Fibroblast of the aortic adventitia (primary cell): ENCODE measurements at regions not wholly inside any gene's neighbourhood (a gene's known extent, or its start where the extent isn't known, plus 50 kb on each side); places are given as distances from the start of the nearest gene placed in this dataset.

Source experiments
- DNase-seq: peaks from one replicate; pipeline ENCODE4 v3.0.0-alpha.2; 2010; ENCODE audit warnings: low read depth
- H3K4me3 ChIP-seq: 2 replicates; pipeline ENCODE4 v1.5.1; 2011; ENCODE audit warnings: low read depth, mild to moderate bottlenecking, control low read depth, low read length, moderate library complexity
- CTCF ChIP-seq: IDR thresholded peaks from 2 replicates; pipeline ENCODE4 v1.5.1; 2011; ENCODE audit warnings: mild to moderate bottlenecking, low read length, control low read depth, inconsistent platforms; ENCODE audit not compliant: insufficient read depth

GRCh38 chr5:112614285-112614684, 123.4 kb upstream of the APC start:
- no peak overlapping the region for H3K4me3 ChIP-seq
- no peak for DNase-seq
- TF ChIP-seq CTCF, result no peak

- TF ChIP-seq CTCF, result no peak
- no peak for DNase-seq
- H3K4me3 ChIP-seq, result no peak overlapping the region
Measured at GRCh38 chr5:112614986-112615385, 122.7 kb upstream of the APC start.

- TF ChIP-seq CTCF, result no peak
- H3K4me3 ChIP-seq, result no peak overlapping the region
- no peak for DNase-seq
Measured at GRCh38 chr5:112616812-112617547, 120.7 kb upstream of the APC start.

GRCh38 chr5:112625246-112625645, 112.4 kb upstream of the APC start:
- no peak for TF ChIP-seq CTCF
- DNase-seq, result no peak
- no peak overlapping the region for H3K4me3 ChIP-seq

- H3K4me3 ChIP-seq, result no peak overlapping the region
- TF ChIP-seq CTCF, result no peak
- no peak for DNase-seq
Measured at GRCh38 chr5:112625689-112626438, 111.8 kb upstream of the APC start.

GRCh38 chr5:112626715-112627114, 111.0 kb upstream of the APC start:
- no peak for DNase-seq
- H3K4me3 ChIP-seq, result no peak overlapping the region
- TF ChIP-seq CTCF, result no peak
